ENCODE measurements at regions not wholly inside any gene's neighbourhood (a gene's known extent, or its start where the extent isn't known, plus 50 kb on each side); places are given as distances from the start of the nearest gene placed in this dataset.

- no peak for FAIRE-seq
- no peak for DNase-seq (ENCODE audit: extremely low spot score, insufficient read length, low read depth)
Measured at GRCh38 chr5:166428264-166428803, 1863.1 kb upstream of the WWC1 start.

- DNase-seq (ENCODE audit: extremely low spot score, insufficient read length, low read depth) (no peak), FAIRE-seq (no peak)
Measured at GRCh38 chr5:166430491-166431319, 1860.7 kb upstream of the WWC1 start.

- no peak for FAIRE-seq
- no peak for DNase-seq (ENCODE audit: extremely low spot score, insufficient read length, low read depth)
Measured at GRCh38 chr5:166431456-166431855, 1860.0 kb upstream of the WWC1 start.

- FAIRE-seq (no peak), DNase-seq (ENCODE audit: extremely low spot score, insufficient read length, low read depth) (no peak)
Measured at GRCh38 chr5:166433679-166434078, 1857.8 kb upstream of the WWC1 start.

- DNase-seq (ENCODE audit: extremely low spot score, insufficient read length, low read depth): no peak
- FAIRE-seq: no peak
Measured at GRCh38 chr5:166436872-166437271, 1854.6 kb upstream of the WWC1 start.

- no peak for DNase-seq (ENCODE audit: extremely low spot score, insufficient read length, low read depth)
- no peak for FAIRE-seq
Measured at GRCh38 chr5:166486348-166486747, 1805.1 kb upstream of the WWC1 start.

- no peak for FAIRE-seq
- no peak for DNase-seq (ENCODE audit: extremely low spot score, insufficient read length, low read depth)
Measured at GRCh38 chr5:166488560-166488959, 1802.9 kb upstream of the WWC1 start.

GRCh38 chr5:166493040-166493439 is 1798.4 kb upstream of the WWC1 start:
- no peak for FAIRE-seq
- no peak for DNase-seq (ENCODE audit: extremely low spot score, insufficient read length, low read depth)

- no peak for DNase-seq (ENCODE audit: extremely low spot score, insufficient read length, low read depth)
- FAIRE-seq: no peak
Measured at GRCh38 chr5:166493612-166494011, 1797.8 kb upstream of the WWC1 start.

- no peak for DNase-seq (ENCODE audit: extremely low spot score, insufficient read length, low read depth)
- no peak for FAIRE-seq
Measured at GRCh38 chr5:166497496-166498104, 1793.8 kb upstream of the WWC1 start.

GRCh38 chr5:166499447-166500240 is 1791.8 kb upstream of the WWC1 start:
- FAIRE-seq (no peak), DNase-seq (ENCODE audit: extremely low spot score, insufficient read length, low read depth) (no peak)

GRCh38 chr5:166503506-166503905 is 1787.9 kb upstream of the WWC1 start:
- DNase-seq (ENCODE audit: extremely low spot score, insufficient read length, low read depth) (no peak), FAIRE-seq (no peak)

GRCh38 chr5:166505067-166505466 is 1786.4 kb upstream of the WWC1 start:
- FAIRE-seq (no peak), DNase-seq (ENCODE audit: extremely low spot score, insufficient read length, low read depth) (no peak)

- DNase-seq (ENCODE audit: extremely low spot score, insufficient read length, low read depth): no peak
- FAIRE-seq: no peak
Measured at GRCh38 chr5:166505544-166505943, 1785.9 kb upstream of the WWC1 start.

GRCh38 chr5:166507810-166508425 is 1783.5 kb upstream of the WWC1 start:
- DNase-seq (ENCODE audit: extremely low spot score, insufficient read length, low read depth): no peak
- FAIRE-seq: no peak

- no peak for DNase-seq (ENCODE audit: extremely low spot score, insufficient read length, low read depth)
- FAIRE-seq: no peak
Measured at GRCh38 chr5:166509085-166509484, 1782.4 kb upstream of the WWC1 start.

GRCh38 chr5:166517976-166518375 is 1773.5 kb upstream of the WWC1 start:
- FAIRE-seq: no peak
- DNase-seq (ENCODE audit: extremely low spot score, insufficient read length, low read depth): no peak

- DNase-seq (ENCODE audit: extremely low spot score, insufficient read length, low read depth) (no peak), FAIRE-seq (no peak)
Measured at GRCh38 chr5:166523206-166523605, 1768.2 kb upstream of the WWC1 start.

- no peak for DNase-seq (ENCODE audit: extremely low spot score, insufficient read length, low read depth)
- FAIRE-seq: no peak
Measured at GRCh38 chr5:166529200-166529599, 1762.2 kb upstream of the WWC1 start.

All from GM18507 (cell line).